ENCODE measurements at regions not wholly inside any gene's neighbourhood (a gene's known extent, or its start where the extent isn't known, plus 50 kb on each side); places are given as distances from the start of the nearest gene placed in this dataset.

GRCh38 chr5:2181149-2181548 is 298.4 kb upstream of the IRX4 start:
- ChIA-PET POLR2A (no interaction called here), CTCF (no interaction called here)
- no peaks in the 10 kb centered on the region for H3K9me3 ChIP-seq (ENCODE audit: control extremely low read depth in 1 of 5, control insufficient read depth in 4 of 5, insufficient read depth in 2 of 5, low read depth in 1 of 5, low read length in 4 of 5)
- 65% methylated on average over 8 of the region's 8 CpGs for WGBS (ENCODE audit: insufficient coverage)
- H3K4me1 ChIP-seq (ENCODE audit: control extremely low read depth in 1 of 4, control insufficient read depth in 4 of 4, insufficient read depth in 4 of 4, low read length in 3 of 4) = no peaks in the 10 kb centered on the region
- H3K36me3 ChIP-seq (ENCODE audit: control insufficient read depth in 4 of 4, insufficient read depth in 4 of 4, low read length in 3 of 4) = no peaks in the 10 kb centered on the region
- H3K27ac ChIP-seq (ENCODE audit: insufficient read depth in 1 of 2, low read depth in 1 of 2, low read length in 2 of 2, poor library complexity in 1 of 2, severe bottlenecking in 2 of 2) = no peak overlapping the region
- DNase-seq = no peak
- no peak overlapping the region for H3K4me3 ChIP-seq (ENCODE audit: control insufficient read depth in 1 of 7, extremely low read depth in 1 of 7, insufficient read depth in 4 of 7, low read depth in 2 of 7, low read length in 6 of 7)
- H3K27me3 ChIP-seq (replicated peaks in 2 of 5; ENCODE audit: control insufficient read depth in 4 of 5, insufficient read depth in 5 of 5, low read length in 4 of 5) = peaks cover 0 to 8% (median 2%) of the 10 kb centered on the region in 5 experiments

GRCh38 chr5:2180456-2180855 is 297.7 kb upstream of the IRX4 start:
- POLR2A ChIA-PET = no interaction called here

DNA sequence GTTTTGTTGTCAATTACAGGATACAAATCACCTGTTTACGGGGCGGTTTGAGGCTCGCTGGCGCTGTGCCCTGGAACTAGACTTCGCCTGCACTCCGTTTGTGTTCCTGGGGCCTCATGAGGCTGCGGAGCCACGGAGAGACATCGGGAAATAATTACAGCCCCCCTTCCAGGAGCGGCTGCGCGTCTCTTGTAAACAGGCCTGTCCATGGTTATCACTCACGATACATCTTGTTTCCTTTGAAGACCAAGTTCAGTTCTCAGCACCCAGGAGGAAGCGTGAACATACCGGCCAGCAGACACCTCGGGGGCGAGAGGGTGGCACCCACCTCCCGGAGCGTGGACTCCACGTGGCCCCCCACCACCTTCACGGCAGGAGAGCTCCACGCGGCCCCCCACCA is 297.1 kb upstream of the IRX4 start:
- H3K27me3 ChIP-seq (replicated peaks in 2 of 5; ENCODE audit: control insufficient read depth in 4 of 5, insufficient read depth in 5 of 5, low read length in 4 of 5) = peaks cover 0 to 17% (median 2%) of the 10 kb centered on the region in 5 experiments
- no peak overlapping the region for H3K27ac ChIP-seq (ENCODE audit: insufficient read depth in 1 of 2, low read depth in 1 of 2, low read length in 2 of 2, poor library complexity in 1 of 2, severe bottlenecking in 2 of 2)
- CTCF ChIA-PET = no interaction called here
- H3K9me3 ChIP-seq (ENCODE audit: control extremely low read depth in 1 of 5, control insufficient read depth in 4 of 5, insufficient read depth in 2 of 5, low read depth in 1 of 5, low read length in 4 of 5) = no peaks in the 10 kb centered on the region
- H3K4me1 ChIP-seq (ENCODE audit: control extremely low read depth in 1 of 4, control insufficient read depth in 4 of 4, insufficient read depth in 4 of 4, low read length in 3 of 4) = no peaks in the 10 kb centered on the region
- WGBS (ENCODE audit: insufficient coverage) = 94% methylated on average over 22 of the region's 23 CpGs
- H3K4me3 ChIP-seq (ENCODE audit: control insufficient read depth in 1 of 7, extremely low read depth in 1 of 7, insufficient read depth in 4 of 7, low read depth in 2 of 7, low read length in 6 of 7) = no peak overlapping the region
- POLR2A ChIA-PET = no interaction called here
- no peak for DNase-seq
- H3K36me3 ChIP-seq (ENCODE audit: control insufficient read depth in 4 of 4, insufficient read depth in 4 of 4, low read length in 3 of 4) = no peaks in the 10 kb centered on the region

More at GRCh38 chr5:2180456-2180855, 297.7 kb upstream of the IRX4 start:
- Histone ChIP-seq H3K27me3 (replicated peaks in 2 of 5; ENCODE audit: control insufficient read depth in 4 of 5, insufficient read depth in 5 of 5, low read length in 4 of 5) (peaks cover 0 to 12% (median 2%) of the 10 kb centered on the region in 5 experiments), H3K4me1 (ENCODE audit: control extremely low read depth in 1 of 4, control insufficient read depth in 4 of 4, insufficient read depth in 4 of 4, low read length in 3 of 4) (no peaks in the 10 kb centered on the region), H3K27ac (ENCODE audit: insufficient read depth in 1 of 2, low read depth in 1 of 2, low read length in 2 of 2, poor library complexity in 1 of 2, severe bottlenecking in 2 of 2) (no peak overlapping the region), H3K36me3 (ENCODE audit: control insufficient read depth in 4 of 4, insufficient read depth in 4 of 4, low read length in 3 of 4) (no peaks in the 10 kb centered on the region), H3K4me3 (ENCODE audit: control insufficient read depth in 1 of 7, extremely low read depth in 1 of 7, insufficient read depth in 4 of 7, low read depth in 2 of 7, low read length in 6 of 7) (no peak overlapping the region), H3K9me3 (ENCODE audit: control extremely low read depth in 1 of 5, control insufficient read depth in 4 of 5, insufficient read depth in 2 of 5, low read depth in 1 of 5, low read length in 4 of 5) (no peaks in the 10 kb centered on the region)
- CTCF ChIA-PET = no interaction called here
- no peak for DNase-seq
- 87% methylated on average over 16 of the region's 17 CpGs for WGBS (ENCODE audit: insufficient coverage)

DNA sequence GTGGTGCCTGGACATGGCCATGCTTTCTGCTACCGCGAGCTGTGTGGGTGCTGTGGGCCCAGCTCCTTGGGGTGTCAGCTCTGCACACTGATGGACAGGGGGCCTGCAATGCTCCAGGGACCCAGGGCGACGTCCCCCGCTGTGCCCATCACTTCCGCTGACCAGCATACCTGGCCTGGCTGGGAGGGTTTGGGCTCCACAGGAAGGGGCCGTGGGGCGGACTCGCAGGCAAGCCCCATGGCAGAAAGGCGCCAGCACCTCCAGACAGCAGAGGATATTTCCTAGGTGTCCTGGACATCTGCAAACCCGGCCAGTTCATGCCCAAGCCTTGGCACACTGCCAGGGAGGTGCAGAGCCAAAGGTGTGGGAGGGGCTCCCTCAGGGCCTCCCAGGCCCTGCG is 295.8 kb upstream of the IRX4 start:
- CTCF ChIA-PET = no interaction called here
- POLR2A ChIA-PET = no interaction called here

DNA sequence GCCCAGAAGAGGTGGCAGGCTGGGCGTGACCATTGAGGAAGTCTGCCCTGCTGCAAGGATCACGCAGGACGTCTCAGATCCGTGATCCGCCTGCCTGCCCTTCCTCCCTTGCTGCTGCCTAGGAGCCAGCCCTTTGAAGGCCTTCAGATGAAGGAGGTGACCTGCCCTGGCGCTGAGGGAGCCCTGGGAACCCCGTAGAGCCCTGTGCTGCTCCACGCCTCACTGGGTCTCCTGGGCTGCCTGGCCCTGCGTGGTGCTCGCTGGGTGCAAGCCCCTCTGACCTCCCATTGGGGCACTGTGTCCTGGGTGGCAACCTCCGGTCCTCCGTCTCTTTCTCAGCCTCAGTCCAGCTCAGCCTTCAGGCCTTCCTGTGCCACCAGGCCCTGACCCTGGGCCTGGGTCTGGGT is 295.3 kb upstream of the IRX4 start:
- H3K4me3 ChIP-seq (ENCODE audit: control insufficient read depth in 1 of 7, extremely low read depth in 1 of 7, insufficient read depth in 4 of 7, low read depth in 2 of 7, low read length in 6 of 7) = no peak overlapping the region
- 93% methylated on average over 11 of the region's 12 CpGs for WGBS (ENCODE audit: insufficient coverage)
- peaks cover 0 to 21% (median 4%) of the 10 kb centered on the region in 5 experiments for H3K27me3 ChIP-seq (replicated peaks in 2 of 5; ENCODE audit: control insufficient read depth in 4 of 5, insufficient read depth in 5 of 5, low read length in 4 of 5)
- no peaks in the 10 kb centered on the region for H3K4me1 ChIP-seq (ENCODE audit: control extremely low read depth in 1 of 4, control insufficient read depth in 4 of 4, insufficient read depth in 4 of 4, low read length in 3 of 4)
- H3K36me3 ChIP-seq (ENCODE audit: control insufficient read depth in 4 of 4, insufficient read depth in 4 of 4, low read length in 3 of 4) = no peaks in the 10 kb centered on the region
- H3K27ac ChIP-seq (ENCODE audit: insufficient read depth in 1 of 2, low read depth in 1 of 2, low read length in 2 of 2, poor library complexity in 1 of 2, severe bottlenecking in 2 of 2) = no peak overlapping the region
- ChIA-PET CTCF (no interaction called here), POLR2A (no interaction called here)
- no peaks in the 10 kb centered on the region for H3K9me3 ChIP-seq (ENCODE audit: control extremely low read depth in 1 of 5, control insufficient read depth in 4 of 5, insufficient read depth in 2 of 5, low read depth in 1 of 5, low read length in 4 of 5)
- no peak for DNase-seq

More for the DNA sequence above, 295.8 kb upstream of the IRX4 start:
- no peaks in the 10 kb centered on the region for H3K9me3 ChIP-seq (ENCODE audit: control extremely low read depth in 1 of 5, control insufficient read depth in 4 of 5, insufficient read depth in 2 of 5, low read depth in 1 of 5, low read length in 4 of 5)
- no peaks in the 10 kb centered on the region for H3K36me3 ChIP-seq (ENCODE audit: control insufficient read depth in 4 of 4, insufficient read depth in 4 of 4, low read length in 3 of 4)
- H3K27ac ChIP-seq (ENCODE audit: insufficient read depth in 1 of 2, low read depth in 1 of 2, low read length in 2 of 2, poor library complexity in 1 of 2, severe bottlenecking in 2 of 2) = no peak overlapping the region
- no peak overlapping the region for H3K4me3 ChIP-seq (ENCODE audit: control insufficient read depth in 1 of 7, extremely low read depth in 1 of 7, insufficient read depth in 4 of 7, low read depth in 2 of 7, low read length in 6 of 7)
- H3K4me1 ChIP-seq (ENCODE audit: control extremely low read depth in 1 of 4, control insufficient read depth in 4 of 4, insufficient read depth in 4 of 4, low read length in 3 of 4) = no peaks in the 10 kb centered on the region
- WGBS (ENCODE audit: insufficient coverage) = 96% methylated on average over 11 of the region's 12 CpGs
- H3K27me3 ChIP-seq (replicated peaks in 2 of 5; ENCODE audit: control insufficient read depth in 4 of 5, insufficient read depth in 5 of 5, low read length in 4 of 5) = peaks cover 0 to 22% (median 2%) of the 10 kb centered on the region in 5 experiments
- DNase-seq = no peak

DNA sequence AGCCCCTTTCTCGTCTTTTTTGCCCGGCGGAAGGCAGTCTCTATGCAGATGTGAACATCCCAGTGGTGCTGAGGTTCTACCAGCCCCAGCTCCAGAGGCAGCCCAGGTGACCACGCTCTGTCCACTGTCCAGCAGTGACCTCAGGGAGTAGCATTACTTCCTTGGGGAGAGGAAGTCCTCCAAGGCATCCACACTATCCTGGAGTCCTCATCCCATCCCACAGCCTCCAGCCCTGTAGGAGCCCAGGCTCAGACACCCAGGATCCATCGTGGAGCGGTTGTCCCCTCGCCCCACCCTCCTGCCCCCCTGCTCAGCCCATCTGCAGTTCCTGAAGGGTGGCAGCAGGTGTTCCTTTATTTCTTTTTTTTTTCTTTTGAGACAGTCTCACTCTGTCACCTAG is 294.5 kb upstream of the IRX4 start:
- ChIA-PET CTCF (no interaction called here), POLR2A (no interaction called here)
- Histone ChIP-seq H3K4me1 (ENCODE audit: control extremely low read depth in 1 of 4, control insufficient read depth in 4 of 4, insufficient read depth in 4 of 4, low read length in 3 of 4) (no peaks in the 10 kb centered on the region), H3K4me3 (ENCODE audit: control insufficient read depth in 1 of 7, extremely low read depth in 1 of 7, insufficient read depth in 4 of 7, low read depth in 2 of 7, low read length in 6 of 7) (no peak overlapping the region), H3K36me3 (ENCODE audit: control insufficient read depth in 4 of 4, insufficient read depth in 4 of 4, low read length in 3 of 4) (no peaks in the 10 kb centered on the region), H3K27me3 (replicated peaks in 2 of 5; ENCODE audit: control insufficient read depth in 4 of 5, insufficient read depth in 5 of 5, low read length in 4 of 5) (peaks cover 0 to 25% (median 5%) of the 10 kb centered on the region in 5 experiments), H3K27ac (ENCODE audit: insufficient read depth in 1 of 2, low read depth in 1 of 2, low read length in 2 of 2, poor library complexity in 1 of 2, severe bottlenecking in 2 of 2) (no peak overlapping the region), H3K9me3 (ENCODE audit: control extremely low read depth in 1 of 5, control insufficient read depth in 4 of 5, insufficient read depth in 2 of 5, low read depth in 1 of 5, low read length in 4 of 5) (no peaks in the 10 kb centered on the region)
- DNase-seq = no peak
- WGBS (ENCODE audit: insufficient coverage) = 91% methylated on average over 7 of the region's 7 CpGs

DNA sequence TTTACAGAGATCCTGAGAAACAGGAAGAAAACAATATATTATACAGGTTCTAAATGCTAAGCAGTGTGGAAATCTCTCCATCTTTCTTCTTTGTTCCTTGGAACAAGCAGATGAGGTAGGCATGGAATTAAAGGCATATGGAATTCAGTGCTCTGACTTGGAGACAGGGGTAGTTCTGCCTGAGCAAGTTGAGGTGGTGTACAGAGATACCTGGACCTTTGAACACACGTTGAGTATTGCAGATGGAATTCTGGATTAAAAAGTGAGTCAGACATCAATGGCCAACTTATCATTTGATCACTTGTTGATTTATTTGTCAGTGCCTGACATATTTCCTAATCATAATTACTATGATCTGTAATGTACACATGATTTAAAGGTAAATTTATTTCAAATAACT is 293.9 kb upstream of the IRX4 start:
- H3K4me1 ChIP-seq (ENCODE audit: control extremely low read depth in 1 of 4, control insufficient read depth in 4 of 4, insufficient read depth in 4 of 4, low read length in 3 of 4) = no peaks in the 10 kb centered on the region
- DNase-seq = no peak
- H3K4me3 ChIP-seq (ENCODE audit: control insufficient read depth in 1 of 7, extremely low read depth in 1 of 7, insufficient read depth in 4 of 7, low read depth in 2 of 7, low read length in 6 of 7) = no peak overlapping the region
- H3K9me3 ChIP-seq (ENCODE audit: control extremely low read depth in 1 of 5, control insufficient read depth in 4 of 5, insufficient read depth in 2 of 5, low read depth in 1 of 5, low read length in 4 of 5) = no peaks in the 10 kb centered on the region
- H3K27me3 ChIP-seq (replicated peaks in 2 of 5; ENCODE audit: control insufficient read depth in 4 of 5, insufficient read depth in 5 of 5, low read length in 4 of 5) = peaks cover 0 to 27% (median 4%) of the 10 kb centered on the region in 5 experiments
- H3K27ac ChIP-seq (ENCODE audit: insufficient read depth in 1 of 2, low read depth in 1 of 2, low read length in 2 of 2, poor library complexity in 1 of 2, severe bottlenecking in 2 of 2) = no peak overlapping the region
- ChIA-PET POLR2A (no interaction called here), CTCF (no interaction called here)
- H3K36me3 ChIP-seq (ENCODE audit: control insufficient read depth in 4 of 4, insufficient read depth in 4 of 4, low read length in 3 of 4) = no peaks in the 10 kb centered on the region
- no CpG with 5 or more reads among the region's 1 CpG for WGBS (ENCODE audit: insufficient coverage)
